ENCODE measurements at regions not wholly inside any gene's neighbourhood (a gene's known extent, or its start where the extent isn't known, plus 50 kb on each side); places are given as distances from the start of the nearest gene placed in this dataset.

DNA sequence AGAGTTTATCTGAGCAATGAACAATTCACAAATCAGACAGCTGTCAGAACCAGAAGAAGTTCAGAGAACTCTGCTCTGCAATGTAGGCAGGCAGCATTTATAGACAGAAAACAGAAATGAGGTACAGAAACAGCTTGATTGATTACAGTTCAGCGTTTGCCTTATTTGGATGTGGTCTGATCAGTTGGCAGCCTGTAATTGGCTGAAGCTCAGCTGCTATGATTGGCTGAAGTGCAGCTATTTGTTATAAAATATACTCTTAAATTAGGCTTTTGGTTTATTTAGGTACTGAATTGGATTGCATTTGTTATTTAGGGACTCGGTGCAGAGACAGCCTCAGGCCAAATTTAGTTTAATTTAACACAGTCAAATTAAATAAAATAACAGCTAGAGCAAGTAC, 85.8 kb upstream of the JAZF1 start:
- peaks cover 35 to 36% of the 10 kb centered on the region in 2 donors for H3K4me1 Mint-ChIP-seq
- no peak overlapping the region for H3K27ac ChIP-seq (ENCODE audit: low read length)
- WGBS (ENCODE audit: insufficient coverage): 0% methylated on average over 1 of the region's 2 CpGs
- H3K9me3 Mint-ChIP-seq: no peaks in the 10 kb centered on the region
- no peak for ATAC-seq
- no peak overlapping the region for H3K4me3 ChIP-seq (ENCODE audit: low read length)
- no peaks in the 10 kb centered on the region for H3K36me3 ChIP-seq (ENCODE audit: control insufficient read depth, insufficient read depth, low read length)
- H3K4me1 ChIP-seq (ENCODE audit: control insufficient read depth, insufficient read depth, low read length): peaks cover 6% of the 10 kb centered on the region
- H3K27me3 Mint-ChIP-seq (ENCODE audit: low read depth in 2 of 2): peaks cover 3 to 7% of the 10 kb centered on the region in 2 donors
- TF ChIP-seq, protein P1, sequence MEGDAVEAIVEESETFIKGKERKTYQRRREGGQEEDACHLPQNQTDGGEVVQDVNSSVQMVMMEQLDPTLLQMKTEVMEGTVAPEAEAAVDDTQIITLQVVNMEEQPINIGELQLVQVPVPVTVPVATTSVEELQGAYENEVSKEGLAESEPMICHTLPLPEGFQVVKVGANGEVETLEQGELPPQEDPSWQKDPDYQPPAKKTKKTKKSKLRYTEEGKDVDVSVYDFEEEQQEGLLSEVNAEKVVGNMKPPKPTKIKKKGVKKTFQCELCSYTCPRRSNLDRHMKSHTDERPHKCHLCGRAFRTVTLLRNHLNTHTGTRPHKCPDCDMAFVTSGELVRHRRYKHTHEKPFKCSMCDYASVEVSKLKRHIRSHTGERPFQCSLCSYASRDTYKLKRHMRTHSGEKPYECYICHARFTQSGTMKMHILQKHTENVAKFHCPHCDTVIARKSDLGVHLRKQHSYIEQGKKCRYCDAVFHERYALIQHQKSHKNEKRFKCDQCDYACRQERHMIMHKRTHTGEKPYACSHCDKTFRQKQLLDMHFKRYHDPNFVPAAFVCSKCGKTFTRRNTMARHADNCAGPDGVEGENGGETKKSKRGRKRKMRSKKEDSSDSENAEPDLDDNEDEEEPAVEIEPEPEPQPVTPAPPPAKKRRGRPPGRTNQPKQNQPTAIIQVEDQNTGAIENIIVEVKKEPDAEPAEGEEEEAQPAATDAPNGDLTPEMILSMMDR (IDR thresholded peaks at IDR 0.05): no peak
- no peaks in the 10 kb centered on the region for H3K27me3 ChIP-seq (ENCODE audit: control insufficient read depth, insufficient read depth, low read length)
- no peak overlapping the region for H3K4me3 Mint-ChIP-seq
- H3K27ac Mint-ChIP-seq: no peak overlapping the region
- no peaks in the 10 kb centered on the region for H3K36me3 Mint-ChIP-seq
- intact Hi-C loops (cut with micrococcal nuclease): no loop called here
- DNase-seq: no peak
- H3K9me3 ChIP-seq (ENCODE audit: control insufficient read depth, insufficient read depth, low read length): no peaks in the 10 kb centered on the region

DNA sequence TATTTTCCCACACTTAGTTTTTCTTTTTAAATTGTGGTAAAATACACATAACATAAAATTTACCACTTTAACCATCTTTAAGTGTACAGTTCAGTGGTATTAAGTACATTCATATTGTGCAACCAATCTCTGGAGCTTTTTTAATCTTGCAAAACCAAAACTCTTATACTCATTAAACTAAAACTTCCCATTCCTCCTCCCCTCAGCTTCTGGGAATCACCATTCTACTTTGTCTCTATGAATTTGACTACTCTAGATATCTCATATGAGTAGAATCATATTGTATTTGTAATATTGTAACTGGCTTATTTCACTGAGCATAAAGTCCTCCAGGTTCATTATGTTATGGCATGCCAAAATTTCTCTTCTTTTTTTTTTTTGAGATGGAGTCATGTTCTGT, 86.4 kb upstream of the JAZF1 start:
- intact Hi-C loops (cut with micrococcal nuclease): no loop called here
- no peaks in the 10 kb centered on the region for H3K36me3 Mint-ChIP-seq
- no peaks in the 10 kb centered on the region for H3K9me3 Mint-ChIP-seq
- ATAC-seq: peak in 1 of 3 donors; percentile 29
- no peaks in the 10 kb centered on the region for H3K9me3 ChIP-seq (ENCODE audit: control insufficient read depth, insufficient read depth, low read length)
- TF ChIP-seq, protein P1 (IDR thresholded peaks at IDR 0.05): no peak
- no peak overlapping the region for H3K4me3 Mint-ChIP-seq
- H3K27me3 ChIP-seq (ENCODE audit: control insufficient read depth, insufficient read depth, low read length): no peaks in the 10 kb centered on the region
- no peak overlapping the region for H3K27ac ChIP-seq (ENCODE audit: low read length)
- H3K4me1 ChIP-seq (ENCODE audit: control insufficient read depth, insufficient read depth, low read length): peaks cover 6% of the 10 kb centered on the region
- peaks cover 36% of the 10 kb centered on the region in 2 donors for H3K4me1 Mint-ChIP-seq
- DNase-seq: no peak
- no peaks in the 10 kb centered on the region for H3K36me3 ChIP-seq (ENCODE audit: control insufficient read depth, insufficient read depth, low read length)
- peaks cover 1 to 2% of the 10 kb centered on the region in 2 donors for H3K27me3 Mint-ChIP-seq (ENCODE audit: low read depth in 2 of 2)
- H3K4me3 ChIP-seq (ENCODE audit: low read length): no peak overlapping the region
- H3K27ac Mint-ChIP-seq: no peak overlapping the region

DNA sequence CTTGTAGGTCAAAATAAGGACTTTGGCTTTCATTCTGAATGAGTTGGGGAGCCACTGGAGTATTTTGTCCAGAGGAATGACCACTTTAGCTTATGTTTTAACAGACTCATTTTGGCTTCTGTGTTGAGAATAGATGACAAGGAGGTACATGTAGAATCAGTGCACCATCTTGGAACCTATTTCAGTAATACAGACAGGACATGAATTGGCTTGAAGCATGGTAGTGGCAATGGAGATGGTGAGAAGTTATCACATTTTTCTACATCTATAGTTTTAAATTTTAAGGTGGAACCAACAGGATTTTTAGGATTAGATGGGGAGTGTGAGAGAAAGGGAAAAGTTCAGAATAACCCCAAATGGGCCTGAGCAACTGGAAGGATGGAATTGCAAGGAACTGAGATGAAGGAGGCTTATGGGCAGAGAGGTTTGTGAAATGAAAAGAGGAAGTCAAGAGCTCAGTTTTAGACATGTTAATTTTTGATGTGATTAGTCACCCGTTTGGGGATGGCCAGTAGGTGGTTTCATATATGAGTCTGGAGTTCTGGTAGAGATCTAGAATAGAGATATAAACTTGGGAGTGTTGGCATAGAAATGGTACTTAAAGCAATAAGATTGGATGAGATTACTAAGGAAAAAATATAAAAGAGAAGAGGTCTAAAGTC, 89.2 kb upstream of the JAZF1 start:
- H3K36me3 Mint-ChIP-seq: no peaks in the 10 kb centered on the region
- Histone ChIP-seq H3K4me3 (ENCODE audit: low read length) (no peak overlapping the region), H3K36me3 (ENCODE audit: control insufficient read depth, insufficient read depth, low read length) (no peaks in the 10 kb centered on the region), H3K27me3 (ENCODE audit: control insufficient read depth, insufficient read depth, low read length) (no peaks in the 10 kb centered on the region), H3K9me3 (ENCODE audit: control insufficient read depth, insufficient read depth, low read length) (no peaks in the 10 kb centered on the region), H3K27ac (ENCODE audit: low read length) (no peak overlapping the region), H3K4me1 (ENCODE audit: control insufficient read depth, insufficient read depth, low read length) (peaks cover 2% of the 10 kb centered on the region)
- 7% methylated on average over 1 of the region's 1 CpG for WGBS (ENCODE audit: insufficient coverage)
- intact Hi-C loops (cut with micrococcal nuclease): loop anchor here (5.0 kb wide), 1 partner anchor 68 kb away; no protein-coding TSS in a partner anchor
- H3K27me3 Mint-ChIP-seq (ENCODE audit: low read depth in 2 of 2): peaks cover 0 to 6% of the 10 kb centered on the region in 2 donors
- DNase-seq (no peak), ATAC-seq (no peak)
- H3K4me1 Mint-ChIP-seq: peaks cover 24 to 31% of the 10 kb centered on the region in 2 donors
- peaks cover 0 to 3% of the 10 kb centered on the region in 2 donors for H3K9me3 Mint-ChIP-seq
- H3K27ac Mint-ChIP-seq: no peak overlapping the region
- TF ChIP-seq, protein P1 (IDR thresholded peaks at IDR 0.05): no peak
- H3K4me3 Mint-ChIP-seq: no peak overlapping the region

- H3K27ac ChIP-seq (ENCODE audit: low read length): no peak overlapping the region
- TF ChIP-seq, protein P1 (IDR thresholded peaks at IDR 0.05): no peak
- DNase-seq (no peak), ATAC-seq (no peak)
- Mint-ChIP-seq H3K9me3 (peaks cover 0 to 3% of the 10 kb centered on the region in 2 donors), H3K27me3 (ENCODE audit: low read depth in 2 of 2) (peaks cover 0 to 6% of the 10 kb centered on the region in 2 donors), H3K27ac (no peak overlapping the region), H3K4me1 (peaks cover 24 to 31% of the 10 kb centered on the region in 2 donors), H3K36me3 (no peaks in the 10 kb centered on the region), H3K4me3 (no peak overlapping the region)
- peaks cover 2% of the 10 kb centered on the region for H3K4me1 ChIP-seq (ENCODE audit: control insufficient read depth, insufficient read depth, low read length)
- H3K27me3 ChIP-seq (ENCODE audit: control insufficient read depth, insufficient read depth, low read length): no peaks in the 10 kb centered on the region
- H3K36me3 ChIP-seq (ENCODE audit: control insufficient read depth, insufficient read depth, low read length): no peaks in the 10 kb centered on the region
- intact Hi-C loops (cut with micrococcal nuclease): loop anchor here (5.0 kb wide), 1 partner anchor 68 kb away; no protein-coding TSS in a partner anchor
- no peaks in the 10 kb centered on the region for H3K9me3 ChIP-seq (ENCODE audit: control insufficient read depth, insufficient read depth, low read length)
- no peak overlapping the region for H3K4me3 ChIP-seq (ENCODE audit: low read length)
- WGBS (ENCODE audit: insufficient coverage): 94% methylated on average over 11 of the region's 11 CpGs
Observed at GRCh38 chr7:28270536-28270935, 89.9 kb upstream of the JAZF1 start.

Data from natural killer cell (primary cell).